H9 (cell line): ENCODE measurements at regions not wholly inside any gene's neighbourhood (a gene's known extent, or its start where the extent isn't known, plus 50 kb on each side); places are given as distances from the start of the nearest gene placed in this dataset.

Experiments
- DNase-seq: peaks from one replicate; pipeline ENCODE4 v3.0.0-alpha.2; 2017
- H2AFZ ChIP-seq: one replicate; pipeline ENCODE4 v1.6.1; 2013; ENCODE audit warnings: mild to moderate bottlenecking, low read length, control low read depth, moderate library complexity
- H2AK5ac ChIP-seq: 2 replicates; pipeline ENCODE4 v1.6.1; 2013; ENCODE audit warnings: low read length, control low read depth, mixed read lengths; ENCODE audit not compliant: insufficient read length
- H2BK120ac ChIP-seq: one replicate; pipeline ENCODE4 v1.6.1; 2013; ENCODE audit warnings: low read depth, mild to moderate bottlenecking, low read length, control low read depth, inconsistent platforms; ENCODE audit not compliant: poor library complexity, severe bottlenecking
- H2BK12ac ChIP-seq: 2 replicates; pipeline ENCODE4 v1.6.1; 2013; ENCODE audit warnings: low read length, control low read depth, mixed read lengths, low read depth; ENCODE audit not compliant: insufficient read length
- H2BK15ac ChIP-seq: 2 replicates; pipeline ENCODE4 v1.6.1; 2013; ENCODE audit warnings: low read depth, low read length, control low read depth
- H2BK20ac ChIP-seq: one replicate; pipeline ENCODE4 v1.6.1; 2013; ENCODE audit warnings: low read depth, mild to moderate bottlenecking, low read length, control low read depth, inconsistent platforms; ENCODE audit not compliant: poor library complexity, severe bottlenecking
- H2BK5ac ChIP-seq: 2 replicates; pipeline ENCODE4 v1.6.1; 2013; ENCODE audit warnings: low read length, control low read depth, mixed read lengths; ENCODE audit not compliant: insufficient read length
- H3K14ac ChIP-seq: 2 replicates; pipeline ENCODE4 v1.6.1; 2013; ENCODE audit warnings: low read length, control low read depth; ENCODE audit not compliant: insufficient read depth
- H3K18ac ChIP-seq: 2 replicates; pipeline ENCODE4 v1.6.1; 2013; ENCODE audit warnings: low read depth, mild to moderate bottlenecking, mixed read lengths, low read length, control low read depth; ENCODE audit not compliant: insufficient read length
- H3K23ac ChIP-seq: 2 replicates; pipeline ENCODE4 v1.6.1; 2013; ENCODE audit warnings: low read length, control low read depth, mixed read lengths, low read depth; ENCODE audit not compliant: insufficient read length
- H3K23me2 ChIP-seq: 2 replicates; pipeline ENCODE4 v1.6.1; 2013; ENCODE audit warnings: low read depth, mild to moderate bottlenecking, mixed read lengths, low read length, control low read depth; ENCODE audit not compliant: insufficient read length, poor library complexity, severe bottlenecking
- H3K27ac ChIP-seq: 2 replicates; pipeline ENCODE4 v1.5.1; 2013; ENCODE audit warnings: low read length, control low read depth, mixed read lengths, low read depth; ENCODE audit not compliant: insufficient read length
- H3K27me3 ChIP-seq: 2 replicates; pipeline ENCODE4 v1.6.1; 2013; ENCODE audit warnings: low read length, control low read depth, inconsistent platforms; ENCODE audit not compliant: insufficient read depth
- H3K4ac ChIP-seq: 2 replicates; pipeline ENCODE4 v1.6.1; 2013; ENCODE audit warnings: low read depth, mild to moderate bottlenecking, control low read depth, inconsistent platforms, low read length, moderate library complexity
- H3K4me1 ChIP-seq: 2 replicates; pipeline ENCODE4 v1.6.1; 2013; ENCODE audit warnings: low read length, control low read depth, inconsistent platforms; ENCODE audit not compliant: insufficient read depth
- H3K4me2 ChIP-seq: 2 replicates; pipeline ENCODE4 v1.6.1; 2013; ENCODE audit warnings: low read length, control low read depth, mixed read lengths; ENCODE audit not compliant: insufficient read length, insufficient read depth
- H3K56ac ChIP-seq: 2 replicates; pipeline ENCODE4 v1.6.1; 2013; ENCODE audit warnings: low read depth, mild to moderate bottlenecking, mixed read lengths, low read length, control low read depth; ENCODE audit not compliant: insufficient read length
- H3K79me1 ChIP-seq: 2 replicates; pipeline ENCODE4 v1.6.1; 2013; ENCODE audit warnings: low read depth, mild to moderate bottlenecking, moderate library complexity, low read length, control low read depth, inconsistent platforms; ENCODE audit not compliant: insufficient read depth, poor library complexity, severe bottlenecking
- H3K79me2 ChIP-seq: 2 replicates; pipeline ENCODE4 v1.6.1; 2013; ENCODE audit warnings: low read length, control low read depth, inconsistent platforms; ENCODE audit not compliant: insufficient read depth
- H3K9ac ChIP-seq: 2 replicates; pipeline ENCODE4 v1.6.1; 2013; ENCODE audit warnings: low read length, control low read depth, mixed read lengths; ENCODE audit not compliant: insufficient read length; ENCODE audit errors: extremely low read depth
- H3K9me3 ChIP-seq: one replicate; pipeline ENCODE4 v1.6.1; 2013; ENCODE audit warnings: low read depth, low read length, inconsistent platforms; ENCODE audit not compliant: control insufficient read depth
- H3T11ph ChIP-seq: one replicate; pipeline ENCODE4 v1.6.1; 2013; ENCODE audit warnings: mild to moderate bottlenecking, low read length, control low read depth, inconsistent platforms
- H4K20me1 ChIP-seq: one replicate; pipeline ENCODE4 v1.6.1; 2013; ENCODE audit not compliant: control insufficient read depth, insufficient read length, insufficient read depth
- H4K5ac ChIP-seq: 2 replicates; pipeline ENCODE4 v1.6.1; 2013; ENCODE audit warnings: low read depth, mild to moderate bottlenecking, mixed read lengths, low read length, control low read depth; ENCODE audit not compliant: insufficient read length
- H4K8ac ChIP-seq: replicated peaks from 2 replicates; pipeline ENCODE4 v1.6.1; 2013; ENCODE audit warnings: low read length, control low read depth, mixed read lengths, low read depth; ENCODE audit not compliant: insufficient read length
- H4K91ac ChIP-seq: 2 replicates; pipeline ENCODE4 v1.6.1; 2013; ENCODE audit warnings: low read depth, mild to moderate bottlenecking, moderate library complexity, mixed read lengths, low read length, control low read depth; ENCODE audit not compliant: insufficient read length
- H3K27ac Mint-ChIP-seq, 3 experiments: 2 replicates in 2 of 3; 3 replicates in 1 of 3; pipeline ENCODE4 v1.8.0; 2020 to 2021; ENCODE audit warnings: mixed read lengths in 3 of 3, mild to moderate bottlenecking in 1 of 3, moderate library complexity in 1 of 3
- H3K27me3 Mint-ChIP-seq: 2 replicates; pipeline ENCODE4 v1.8.0; 2021; ENCODE audit warnings: low read depth, mild to moderate bottlenecking, moderate library complexity, mixed read lengths
- H3K36me3 Mint-ChIP-seq, 3 experiments: 2 replicates in 2 of 3; 3 replicates in 1 of 3; pipeline ENCODE4 v1.8.0; 2020 to 2021; ENCODE audit warnings: low read depth in 3 of 3, mixed read lengths in 3 of 3; ENCODE audit not compliant: insufficient read depth in 1 of 3
- H3K4me1 Mint-ChIP-seq, 2 experiments: 2 replicates each; pipeline ENCODE4 v1.8.0; 2020; ENCODE audit warnings: mixed read lengths in 2 of 2
- H3K4me3 Mint-ChIP-seq, 2 experiments: 2 replicates in 1 of 2; 3 replicates in 1 of 2; pipeline ENCODE4 v1.8.0; 2020 to 2021; ENCODE audit warnings: mild to moderate bottlenecking in 2 of 2, mixed read lengths in 2 of 2, moderate library complexity in 1 of 2
- H3K9me3 Mint-ChIP-seq, 2 experiments: 2 replicates in 1 of 2; 3 replicates in 1 of 2; pipeline ENCODE4 v1.8.0; 2020; ENCODE audit warnings: mild to moderate bottlenecking in 2 of 2, mixed read lengths in 2 of 2, moderate library complexity in 1 of 2
- CTCF ChIP-seq: fragments of 200-600 bp; sonication (generic); conservative IDR thresholded peaks from 3 replicates; pipeline ENCODE4 v1.8.0; 2021; ENCODE audit warnings: antibody characterized with exemption, mild to moderate bottlenecking
- whole genome bisulfite sequencing: extraction: QIAGEN DNeasy Blood & Tissue Kit; methylation state at CpG from one replicate; pipeline ENCODE4 v1.1.7; 2013; ENCODE audit warnings: missing lambda C conversion rate, low lambda C conversion rate, mixed read lengths; ENCODE audit not compliant: insufficient read length; ENCODE audit errors: extremely low coverage; 5-methylcytosine and 5-hydroxymethylcytosine counted together

- H2AK5ac ChIP-seq = no peak overlapping the region
- H4K20me1 ChIP-seq = no peaks in the 10 kb centered on the region
- H3K4me1 ChIP-seq = no peaks in the 10 kb centered on the region; the same call in 1 of the 2 replicates
- no peaks in the 10 kb centered on the region for H3K79me1 ChIP-seq
- H3K23ac ChIP-seq = no peak overlapping the region
- no peak overlapping the region for H3K4me2 ChIP-seq
- H3K27ac ChIP-seq = no peak overlapping the region
- H3K27me3 ChIP-seq = no peaks in the 10 kb centered on the region
- no peak overlapping the region for H2AFZ ChIP-seq
- no peaks in the 10 kb centered on the region for H3K79me2 ChIP-seq
- H3K4ac ChIP-seq = no peak overlapping the region
- H3K18ac ChIP-seq = no peak overlapping the region
- no peak overlapping the region for H4K8ac ChIP-seq
- H2BK5ac ChIP-seq = no peak overlapping the region
- H2BK12ac ChIP-seq = no peak overlapping the region
- no peak overlapping the region for H3K56ac ChIP-seq
- no peaks in the 10 kb centered on the region for H3K27me3 Mint-ChIP-seq
- no peak overlapping the region for H3T11ph ChIP-seq
- H3K9me3 Mint-ChIP-seq = peaks cover 0 to 3% of the 10 kb centered on the region in 2 experiments; a peak in 2 of 5 replicates
- TF ChIP-seq CTCF = no peak
- H3K14ac ChIP-seq = no peak overlapping the region
- no peak overlapping the region for H2BK20ac ChIP-seq
- H3K9me3 ChIP-seq = no peaks in the 10 kb centered on the region
- H4K91ac ChIP-seq = no peak overlapping the region
- no peak overlapping the region for H3K9ac ChIP-seq
- WGBS = no CpG with 5 or more reads among the region's 10 CpGs
- H2BK15ac ChIP-seq = no peak overlapping the region
- no peaks in the 10 kb centered on the region for H3K23me2 ChIP-seq
- H3K4me1 Mint-ChIP-seq = peaks cover 13 to 19% of the 10 kb centered on the region in 2 experiments
- DNase-seq = no peak
- no peak overlapping the region for H2BK120ac ChIP-seq
- H3K4me3 Mint-ChIP-seq = no peak overlapping the region
- peak overlapping the region in 1 of 3 experiments; percentile 68; a peak in 1 of 7 replicates for H3K27ac Mint-ChIP-seq
- H3K36me3 Mint-ChIP-seq = 0 out of 7 replicates have a peak, but pooled peaks cover 0 to 4% (median 0%) of the 10 kb centered on the region in 3 experiments
- no peak overlapping the region for H4K5ac ChIP-seq
These were observed 1051.4 kb upstream of the EEF2KMT start for GRCh38 chr16:6149031-6149430.
